ENCODE measurements at regions not wholly inside any gene's neighbourhood (a gene's known extent, or its start where the extent isn't known, plus 50 kb on each side); places are given as distances from the start of the nearest gene placed in this dataset.

GRCh38 chr5:26031481-26031880 is 1006.9 kb downstream of the CDH9 start:
- in situ Hi-C loops (cut with HindIII; ENCODE audit: low pct_ligation_motif_present, low sequenced_read_pairs), result no loop called here
- H3K27me3 ChIP-seq (replicated peaks), result no peaks in the 10 kb centered on the region
- H3K27ac ChIP-seq, result no peak overlapping the region
- TF ChIP-seq CTCF (IDR thresholded peaks at IDR 0.05; ENCODE audit: low read depth, low read length, missing control alignments), result no peak
- no peaks in the 10 kb centered on the region for H3K36me3 ChIP-seq (replicated peaks)
- no peak for DNase-seq
- H3K4me3 ChIP-seq (ENCODE audit: low read depth, low read length), result no peak overlapping the region

GRCh38 chr5:26026044-26026443 is 1012.3 kb downstream of the CDH9 start:
- Histone ChIP-seq H3K36me3 (replicated peaks) (no peaks in the 10 kb centered on the region), H3K27me3 (replicated peaks) (no peaks in the 10 kb centered on the region), H3K4me3 (ENCODE audit: low read depth, low read length) (no peak overlapping the region), H3K27ac (no peak overlapping the region)
- in situ Hi-C loops (cut with HindIII; ENCODE audit: low pct_ligation_motif_present, low sequenced_read_pairs), result no loop called here
- TF ChIP-seq CTCF (IDR thresholded peaks at IDR 0.05; ENCODE audit: low read depth, low read length, missing control alignments), result no peak
- no peak for DNase-seq

DNA sequence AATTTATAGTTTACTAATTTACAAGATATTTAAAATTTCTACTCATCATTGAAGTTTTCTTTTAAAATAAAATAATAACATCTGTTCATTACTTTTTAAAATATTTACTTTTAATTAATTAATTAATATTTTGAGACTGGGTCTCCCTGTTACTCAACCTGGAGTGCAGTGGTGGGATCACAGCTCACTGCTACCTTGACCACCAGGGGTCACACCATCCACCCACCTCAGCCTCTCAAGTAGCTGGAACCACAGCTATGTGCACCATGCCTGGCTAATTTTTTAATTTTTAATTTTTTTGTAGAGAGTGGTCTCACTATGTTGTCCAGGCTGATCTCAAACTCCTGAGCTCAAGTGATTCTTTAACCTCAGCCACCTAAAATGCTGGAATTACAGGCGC is 1013.6 kb downstream of the CDH9 start:
- no peaks in the 10 kb centered on the region for H3K27me3 ChIP-seq (replicated peaks)
- in situ Hi-C loops (cut with HindIII; ENCODE audit: low pct_ligation_motif_present, low sequenced_read_pairs), result no loop called here

DNA sequence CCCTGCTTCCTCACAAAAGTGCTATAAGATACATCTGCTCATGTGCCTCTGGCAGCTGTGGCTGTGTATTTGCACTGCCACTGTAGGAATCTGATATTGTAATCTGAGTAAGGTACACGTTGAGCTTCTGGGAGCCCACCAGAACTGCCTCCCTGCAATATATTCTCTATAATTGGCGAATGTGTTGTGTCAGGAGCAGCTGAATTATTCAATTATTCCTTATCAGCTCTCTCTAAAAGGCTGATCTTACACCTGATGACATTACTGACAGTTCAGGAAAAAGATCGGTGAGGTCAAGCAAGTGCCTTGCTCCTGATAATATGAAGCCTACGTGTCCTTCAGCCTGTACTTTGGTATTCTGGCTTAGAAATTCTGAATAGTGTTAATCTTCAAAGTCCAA is 1015.0 kb downstream of the CDH9 start:
- in situ Hi-C loops (cut with HindIII; ENCODE audit: low pct_ligation_motif_present, low sequenced_read_pairs), result no loop called here
- TF ChIP-seq CTCF (IDR thresholded peaks at IDR 0.05; ENCODE audit: low read depth, low read length, missing control alignments), result no peak

More for the DNA sequence above, 1013.6 kb downstream of the CDH9 start:
- TF ChIP-seq CTCF (IDR thresholded peaks at IDR 0.05; ENCODE audit: low read depth, low read length, missing control alignments), result peak; percentile 8
- no peak for DNase-seq
- Histone ChIP-seq H3K27ac (no peak overlapping the region), H3K36me3 (replicated peaks) (no peaks in the 10 kb centered on the region), H3K4me3 (ENCODE audit: low read depth, low read length) (no peak overlapping the region)

GRCh38 chr5:26014206-26014605 is 1024.2 kb downstream of the CDH9 start:
- no peak overlapping the region for H3K27ac ChIP-seq
- no peak for TF ChIP-seq CTCF (IDR thresholded peaks at IDR 0.05; ENCODE audit: low read depth, low read length, missing control alignments)
- DNase-seq, result no peak
- no peaks in the 10 kb centered on the region for H3K27me3 ChIP-seq (replicated peaks)
- H3K4me3 ChIP-seq (ENCODE audit: low read depth, low read length), result no peak overlapping the region
- no peaks in the 10 kb centered on the region for H3K36me3 ChIP-seq (replicated peaks)
- in situ Hi-C loops (cut with HindIII; ENCODE audit: low pct_ligation_motif_present, low sequenced_read_pairs), result no loop called here

More for the DNA sequence above, 1015.0 kb downstream of the CDH9 start:
- Histone ChIP-seq H3K36me3 (replicated peaks) (no peaks in the 10 kb centered on the region), H3K27me3 (replicated peaks) (no peaks in the 10 kb centered on the region), H3K4me3 (ENCODE audit: low read depth, low read length) (no peak overlapping the region), H3K27ac (no peak overlapping the region)
- no peak for DNase-seq

DNA sequence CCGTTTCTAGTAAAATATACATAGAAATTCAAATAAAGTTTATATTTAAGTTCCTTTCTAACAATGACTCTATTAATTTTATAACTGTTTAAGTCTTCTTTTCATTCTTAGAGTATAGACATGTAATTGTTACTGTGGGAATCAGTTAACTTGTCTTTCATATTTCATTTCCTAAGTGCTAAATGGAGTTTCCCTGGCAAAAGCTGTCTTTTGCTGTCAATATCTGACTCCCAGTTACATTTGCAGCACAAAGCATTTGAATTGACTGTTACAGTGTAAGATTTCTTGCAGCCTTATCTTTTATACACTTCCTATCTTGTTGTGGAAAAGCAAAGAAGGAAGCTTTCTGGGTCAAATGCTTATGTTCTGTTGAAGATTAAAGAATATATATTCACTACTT is 1026.3 kb downstream of the CDH9 start:
- no peak overlapping the region for H3K4me3 ChIP-seq (ENCODE audit: low read depth, low read length)
- DNase-seq, result no peak
- in situ Hi-C loops (cut with HindIII; ENCODE audit: low pct_ligation_motif_present, low sequenced_read_pairs), result no loop called here
- H3K27me3 ChIP-seq (replicated peaks), result no peaks in the 10 kb centered on the region
- no peak overlapping the region for H3K27ac ChIP-seq
- no peaks in the 10 kb centered on the region for H3K36me3 ChIP-seq (replicated peaks)
- TF ChIP-seq CTCF (IDR thresholded peaks at IDR 0.05; ENCODE audit: low read depth, low read length, missing control alignments), result no peak

Data from brain microvascular endothelial cell (primary cell).